Fibroblast of pulmonary artery (primary cell): ENCODE measurements at regions not wholly inside any gene's neighbourhood (a gene's known extent, or its start where the extent isn't known, plus 50 kb on each side); places are given as distances from the start of the nearest gene placed in this dataset.

Experiments
- DNase-seq: peaks from one replicate; pipeline ENCODE4 v3.0.0-alpha.2; 2010; ENCODE audit warnings: low read depth
- H3K4me3 ChIP-seq: replicated peaks from 2 replicates; pipeline ENCODE4 v1.5.1; 2011; ENCODE audit warnings: low read depth, mild to moderate bottlenecking, control low read depth, low read length, moderate library complexity
- TF ChIP-seq, protein P1 (sequence below): IDR thresholded peaks from 2 replicates; pipeline ENCODE4 v1.5.1; 2011; ENCODE audit warnings: mild to moderate bottlenecking, control low read depth, low read length, inconsistent platforms; ENCODE audit errors: missing control alignments

GRCh38 chr3:102024270-102024904, 175.1 kb downstream of the NFKBIZ start:
- H3K4me3 ChIP-seq, result no peak overlapping the region
- TF ChIP-seq, protein P1, sequence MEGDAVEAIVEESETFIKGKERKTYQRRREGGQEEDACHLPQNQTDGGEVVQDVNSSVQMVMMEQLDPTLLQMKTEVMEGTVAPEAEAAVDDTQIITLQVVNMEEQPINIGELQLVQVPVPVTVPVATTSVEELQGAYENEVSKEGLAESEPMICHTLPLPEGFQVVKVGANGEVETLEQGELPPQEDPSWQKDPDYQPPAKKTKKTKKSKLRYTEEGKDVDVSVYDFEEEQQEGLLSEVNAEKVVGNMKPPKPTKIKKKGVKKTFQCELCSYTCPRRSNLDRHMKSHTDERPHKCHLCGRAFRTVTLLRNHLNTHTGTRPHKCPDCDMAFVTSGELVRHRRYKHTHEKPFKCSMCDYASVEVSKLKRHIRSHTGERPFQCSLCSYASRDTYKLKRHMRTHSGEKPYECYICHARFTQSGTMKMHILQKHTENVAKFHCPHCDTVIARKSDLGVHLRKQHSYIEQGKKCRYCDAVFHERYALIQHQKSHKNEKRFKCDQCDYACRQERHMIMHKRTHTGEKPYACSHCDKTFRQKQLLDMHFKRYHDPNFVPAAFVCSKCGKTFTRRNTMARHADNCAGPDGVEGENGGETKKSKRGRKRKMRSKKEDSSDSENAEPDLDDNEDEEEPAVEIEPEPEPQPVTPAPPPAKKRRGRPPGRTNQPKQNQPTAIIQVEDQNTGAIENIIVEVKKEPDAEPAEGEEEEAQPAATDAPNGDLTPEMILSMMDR, result no peak
- no peak for DNase-seq

DNA sequence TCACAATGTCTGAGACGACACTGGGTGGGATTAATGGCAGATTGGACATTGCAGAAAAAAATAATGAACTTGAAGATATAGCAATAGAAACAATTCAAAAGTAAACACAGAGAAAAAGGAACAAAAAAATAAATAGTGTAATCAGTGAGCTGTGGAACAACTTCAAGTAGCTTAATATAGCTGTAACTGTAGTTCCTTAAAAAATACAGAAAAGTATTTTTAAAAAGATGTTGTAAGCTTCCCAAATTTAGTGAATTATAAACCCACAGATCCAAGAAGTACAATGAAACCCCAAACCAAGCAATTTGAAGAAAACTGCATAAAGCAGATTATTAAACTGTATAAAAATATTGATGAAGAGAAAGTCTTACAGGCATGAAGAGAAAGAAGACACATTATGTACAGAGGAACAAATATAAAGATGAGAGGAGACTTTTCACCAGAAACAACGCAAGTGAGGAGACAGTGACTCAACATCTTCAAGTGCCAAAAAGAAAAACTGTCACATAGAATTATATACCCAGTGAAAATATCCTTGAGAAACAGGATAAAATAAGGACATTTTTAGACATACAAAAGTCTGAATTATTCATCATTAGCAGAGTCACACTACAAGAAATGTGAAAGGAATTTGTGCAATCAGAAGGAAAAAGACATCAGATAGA, 176.4 kb downstream of the NFKBIZ start:
- DNase-seq, result no peak
- no peak overlapping the region for H3K4me3 ChIP-seq
- TF ChIP-seq, protein P1, result no peak

DNA sequence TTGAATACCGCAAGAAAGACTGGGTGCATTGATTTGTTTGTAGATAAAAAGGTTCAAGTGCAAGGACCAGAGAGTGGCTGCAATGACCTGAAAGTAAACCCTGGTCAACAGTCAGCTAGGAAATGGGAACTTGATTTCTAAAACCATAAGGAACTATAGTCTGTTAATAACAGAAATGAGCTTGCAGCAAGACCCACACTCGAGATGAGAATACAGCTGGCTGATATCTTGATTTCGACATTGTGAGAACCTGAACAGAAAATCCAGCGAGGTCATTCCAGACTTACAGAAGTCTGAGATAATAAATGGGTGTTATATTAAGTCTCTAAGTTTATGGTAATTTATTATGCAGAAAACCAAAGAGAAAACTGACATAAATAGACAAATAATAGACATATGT, 177.3 kb downstream of the NFKBIZ start:
- no peak overlapping the region for H3K4me3 ChIP-seq
- DNase-seq, result no peak
- TF ChIP-seq, protein P1, result no peak

- no peak overlapping the region for H3K4me3 ChIP-seq
- no peak for DNase-seq
- TF ChIP-seq, protein P1, result no peak
These were observed 181.3 kb downstream of the NFKBIZ start for GRCh38 chr3:102030661-102031060.

- TF ChIP-seq, protein P1, result no peak
- DNase-seq, result no peak
- H3K4me3 ChIP-seq, result no peak overlapping the region
These were observed 182.5 kb downstream of the NFKBIZ start for GRCh38 chr3:102031834-102032233.

GRCh38 chr3:102032491-102033383, 183.4 kb downstream of the NFKBIZ start:
- no peak overlapping the region for H3K4me3 ChIP-seq
- no peak for DNase-seq
- TF ChIP-seq, protein P1, result no peak
